ENCODE measurements at regions not wholly inside any gene's neighbourhood (a gene's known extent, or its start where the extent isn't known, plus 50 kb on each side); places are given as distances from the start of the nearest gene placed in this dataset.

- in situ Hi-C loops (cut with HindIII; ENCODE audit: low sequenced_read_pairs): no loop called here
These were observed 98.6 kb upstream of the FAR2 start for GRCh38 chr12:29050503-29050902.

GRCh38 chr12:29051221-29051620 lies 97.9 kb upstream of the FAR2 start:
- no peak for TF ChIP-seq CTCF (IDR thresholded peaks at IDR 0.05; ENCODE audit: low read depth, low read length)
- H3K4me3 ChIP-seq (ENCODE audit: low read depth, low read length): no peak overlapping the region
- in situ Hi-C loops (cut with HindIII; ENCODE audit: low sequenced_read_pairs): no loop called here
- DNase-seq (ENCODE audit: low read depth, low spot score): peak; percentile 40

More at GRCh38 chr12:29050503-29050902, 98.6 kb upstream of the FAR2 start:
- no peak for TF ChIP-seq CTCF (IDR thresholded peaks at IDR 0.05; ENCODE audit: low read depth, low read length)
- no peak overlapping the region for H3K4me3 ChIP-seq (ENCODE audit: low read depth, low read length)
- no peak for DNase-seq (ENCODE audit: low read depth, low spot score)

GRCh38 chr12:29053567-29053966 lies 95.5 kb upstream of the FAR2 start:
- no peak overlapping the region for H3K4me3 ChIP-seq (ENCODE audit: low read depth, low read length)
- in situ Hi-C loops (cut with HindIII; ENCODE audit: low sequenced_read_pairs): no loop called here
- no peak for DNase-seq (ENCODE audit: low read depth, low spot score)
- no peak for TF ChIP-seq CTCF (IDR thresholded peaks at IDR 0.05; ENCODE audit: low read depth, low read length)

GRCh38 chr12:29054858-29055663 lies 94.0 kb upstream of the FAR2 start:
- no peak overlapping the region for H3K4me3 ChIP-seq (ENCODE audit: low read depth, low read length)
- DNase-seq (ENCODE audit: low read depth, low spot score): no peak
- in situ Hi-C loops (cut with HindIII; ENCODE audit: low sequenced_read_pairs): no loop called here
- no peak for TF ChIP-seq CTCF (IDR thresholded peaks at IDR 0.05; ENCODE audit: low read depth, low read length)

GRCh38 chr12:29066011-29066588 lies 83.0 kb upstream of the FAR2 start:
- no peak overlapping the region for H3K4me3 ChIP-seq (ENCODE audit: low read depth, low read length)
- no peak for TF ChIP-seq CTCF (IDR thresholded peaks at IDR 0.05; ENCODE audit: low read depth, low read length)
- in situ Hi-C loops (cut with HindIII; ENCODE audit: low sequenced_read_pairs): no loop called here
- peak; percentile 74 for DNase-seq (ENCODE audit: low read depth, low spot score)

GRCh38 chr12:29067430-29067829 lies 81.6 kb upstream of the FAR2 start:
- no peak for TF ChIP-seq CTCF (IDR thresholded peaks at IDR 0.05; ENCODE audit: low read depth, low read length)
- H3K4me3 ChIP-seq (ENCODE audit: low read depth, low read length): no peak overlapping the region
- in situ Hi-C loops (cut with HindIII; ENCODE audit: low sequenced_read_pairs): no loop called here
- DNase-seq (ENCODE audit: low read depth, low spot score): no peak
